ENCODE measurements at regions not wholly inside any gene's neighbourhood (a gene's known extent, or its start where the extent isn't known, plus 50 kb on each side); places are given as distances from the start of the nearest gene placed in this dataset.

- TF ChIP-seq CTCF (IDR thresholded peaks at IDR 0.05; ENCODE audit: poor library complexity, severe bottlenecking): no peak
- TF ChIP-seq POLR2AphosphoS5 (IDR thresholded peaks at IDR 0.05): no peak
- TF ChIP-seq REST (IDR thresholded peaks at IDR 0.05; ENCODE audit: borderline replicate concordance): no peak
- TF ChIP-seq EZH2 (IDR thresholded peaks at IDR 0.05; ENCODE audit: borderline replicate concordance, insufficient read depth, low read length, poor library complexity, severe bottlenecking): no peak
Observed at GRCh38 chr9:86788456-86788855, 158.8 kb downstream of the GAS1 start.

Data from neural cell (in vitro differentiated cells).